SU-DHL-6 (cell line): ENCODE measurements at regions not wholly inside any gene's neighbourhood (a gene's known extent, or its start where the extent isn't known, plus 50 kb on each side); places are given as distances from the start of the nearest gene placed in this dataset.

Source experiments
- EZH2phosphoT487 ChIP-seq: fragments of 200-600 bp; sonication (generic), shearing (Covaris generic); conservative IDR thresholded peaks from 2 replicates; pipeline ENCODE4 v1.6.1; 2018; ENCODE audit warnings: mild to moderate bottlenecking, antibody characterized with exemption, low read length, moderate library complexity, mixed read lengths
- TF ChIP-seq, protein P1 (sequence below): fragments of 200-600 bp; sonication (generic); IDR thresholded peaks from one replicate; pipeline ENCODE4 v1.5.1; 2017; ENCODE audit warnings: antibody characterized with exemption, mild to moderate bottlenecking, low read length, moderate library complexity; ENCODE audit not compliant: insufficient read depth, poor library complexity, severe bottlenecking

DNA sequence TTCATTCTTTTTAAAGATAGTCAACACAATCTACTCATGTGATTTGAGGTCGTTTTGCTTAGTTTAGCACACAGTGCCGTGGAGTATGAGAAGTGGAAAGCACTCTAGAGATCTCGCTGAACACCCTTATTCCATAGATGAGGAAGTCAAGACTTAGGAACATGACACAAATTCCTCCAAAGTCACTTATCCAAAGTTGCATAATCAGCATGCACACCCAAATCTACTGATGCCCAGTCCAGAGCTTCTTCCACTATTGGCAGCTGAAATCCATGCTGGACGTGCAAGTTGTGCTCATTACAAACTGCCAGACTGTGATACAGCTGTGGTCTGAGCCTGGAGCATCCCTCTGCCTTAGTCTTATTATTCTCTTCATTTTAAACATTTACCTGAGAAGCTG lies 83.5 kb upstream of the ZNF280D start:
- TF ChIP-seq, protein P1, sequence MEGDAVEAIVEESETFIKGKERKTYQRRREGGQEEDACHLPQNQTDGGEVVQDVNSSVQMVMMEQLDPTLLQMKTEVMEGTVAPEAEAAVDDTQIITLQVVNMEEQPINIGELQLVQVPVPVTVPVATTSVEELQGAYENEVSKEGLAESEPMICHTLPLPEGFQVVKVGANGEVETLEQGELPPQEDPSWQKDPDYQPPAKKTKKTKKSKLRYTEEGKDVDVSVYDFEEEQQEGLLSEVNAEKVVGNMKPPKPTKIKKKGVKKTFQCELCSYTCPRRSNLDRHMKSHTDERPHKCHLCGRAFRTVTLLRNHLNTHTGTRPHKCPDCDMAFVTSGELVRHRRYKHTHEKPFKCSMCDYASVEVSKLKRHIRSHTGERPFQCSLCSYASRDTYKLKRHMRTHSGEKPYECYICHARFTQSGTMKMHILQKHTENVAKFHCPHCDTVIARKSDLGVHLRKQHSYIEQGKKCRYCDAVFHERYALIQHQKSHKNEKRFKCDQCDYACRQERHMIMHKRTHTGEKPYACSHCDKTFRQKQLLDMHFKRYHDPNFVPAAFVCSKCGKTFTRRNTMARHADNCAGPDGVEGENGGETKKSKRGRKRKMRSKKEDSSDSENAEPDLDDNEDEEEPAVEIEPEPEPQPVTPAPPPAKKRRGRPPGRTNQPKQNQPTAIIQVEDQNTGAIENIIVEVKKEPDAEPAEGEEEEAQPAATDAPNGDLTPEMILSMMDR: no peak
- TF ChIP-seq EZH2phosphoT487: no peak
